BE2C (cell line): ENCODE measurements at regions not wholly inside any gene's neighbourhood (a gene's known extent, or its start where the extent isn't known, plus 50 kb on each side); places are given as distances from the start of the nearest gene placed in this dataset.

ENCODE experiments used
- DNase-seq: peaks from one replicate; pipeline ENCODE4 v3.0.0-alpha.2; 2020
- H3K27me3 ChIP-seq: fragments of 250-450 bp; sonication (Bioruptor Pico); 2 replicates; pipeline ENCODE4 v1.5.1; 2020; ENCODE audit warnings: mild to moderate bottlenecking
- H3K36me3 ChIP-seq: fragments of 250-450 bp; sonication (Bioruptor Pico); 2 replicates; pipeline ENCODE4 v1.5.1; 2020; ENCODE audit warnings: mild to moderate bottlenecking
- H3K4me1 ChIP-seq: fragments of 250-450 bp; sonication (Bioruptor Pico); 2 replicates; pipeline ENCODE4 v1.5.1; 2020
- H3K4me3 ChIP-seq: 2 replicates; pipeline ENCODE4 v1.5.1; 2011; ENCODE audit warnings: low read depth, low read length
- H3K9me3 ChIP-seq: fragments of 250-450 bp; sonication (Bioruptor Pico); 2 replicates; pipeline ENCODE4 v1.5.1; 2020
- TF ChIP-seq, protein P1 (sequence below): IDR thresholded peaks from 2 replicates; pipeline ENCODE4 v1.5.1; 2012; ENCODE audit warnings: mild to moderate bottlenecking, low read depth, low read length

DNA sequence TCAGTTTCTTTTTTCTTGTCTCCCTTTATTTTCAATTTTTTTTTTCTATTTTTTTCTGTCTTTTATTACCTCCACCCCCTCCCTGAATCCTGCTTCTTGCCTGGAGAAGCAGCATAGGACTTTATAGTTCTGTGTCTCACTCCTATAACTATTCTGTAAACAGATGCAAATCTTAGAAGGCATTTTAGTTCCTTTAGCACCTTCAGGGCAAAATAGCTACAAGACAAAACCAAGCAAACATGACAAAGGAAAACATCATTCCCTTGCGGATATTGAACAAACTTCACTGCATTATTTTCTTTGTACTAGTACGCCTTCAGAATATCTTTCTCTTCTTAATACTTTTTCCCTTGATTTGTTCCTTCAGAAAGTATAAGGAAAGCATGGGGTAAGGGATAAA lies 446.2 kb upstream of the CHORDC1 start:
- no peaks in the 10 kb centered on the region for H3K4me1 ChIP-seq

DNA sequence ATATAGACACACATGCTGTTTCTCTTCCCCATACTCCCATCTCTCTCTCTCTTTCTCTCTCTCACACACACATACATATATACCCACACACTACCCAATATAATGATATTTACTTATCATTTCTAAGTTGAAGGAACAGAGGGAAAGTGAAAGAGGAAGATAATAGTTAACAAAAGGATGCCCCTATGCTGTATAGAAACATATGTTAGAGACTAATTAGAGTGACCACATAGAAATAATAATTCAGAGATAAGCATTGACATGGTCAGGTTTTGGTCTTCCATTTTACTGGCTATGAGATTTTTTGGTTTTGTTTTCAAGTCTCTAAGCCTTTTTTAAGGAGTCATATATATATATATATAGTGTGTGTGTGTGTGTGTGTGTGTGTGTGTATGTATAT lies 445.7 kb upstream of the CHORDC1 start:
- no peak overlapping the region for H3K4me3 ChIP-seq
- no peaks in the 10 kb centered on the region for H3K9me3 ChIP-seq
- TF ChIP-seq, protein P1, sequence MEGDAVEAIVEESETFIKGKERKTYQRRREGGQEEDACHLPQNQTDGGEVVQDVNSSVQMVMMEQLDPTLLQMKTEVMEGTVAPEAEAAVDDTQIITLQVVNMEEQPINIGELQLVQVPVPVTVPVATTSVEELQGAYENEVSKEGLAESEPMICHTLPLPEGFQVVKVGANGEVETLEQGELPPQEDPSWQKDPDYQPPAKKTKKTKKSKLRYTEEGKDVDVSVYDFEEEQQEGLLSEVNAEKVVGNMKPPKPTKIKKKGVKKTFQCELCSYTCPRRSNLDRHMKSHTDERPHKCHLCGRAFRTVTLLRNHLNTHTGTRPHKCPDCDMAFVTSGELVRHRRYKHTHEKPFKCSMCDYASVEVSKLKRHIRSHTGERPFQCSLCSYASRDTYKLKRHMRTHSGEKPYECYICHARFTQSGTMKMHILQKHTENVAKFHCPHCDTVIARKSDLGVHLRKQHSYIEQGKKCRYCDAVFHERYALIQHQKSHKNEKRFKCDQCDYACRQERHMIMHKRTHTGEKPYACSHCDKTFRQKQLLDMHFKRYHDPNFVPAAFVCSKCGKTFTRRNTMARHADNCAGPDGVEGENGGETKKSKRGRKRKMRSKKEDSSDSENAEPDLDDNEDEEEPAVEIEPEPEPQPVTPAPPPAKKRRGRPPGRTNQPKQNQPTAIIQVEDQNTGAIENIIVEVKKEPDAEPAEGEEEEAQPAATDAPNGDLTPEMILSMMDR, result no peak
- H3K36me3 ChIP-seq, result no peaks in the 10 kb centered on the region
- no peaks in the 10 kb centered on the region for H3K27me3 ChIP-seq
- no peak for DNase-seq
- H3K4me1 ChIP-seq, result no peaks in the 10 kb centered on the region

More for the DNA sequence above, 446.2 kb upstream of the CHORDC1 start:
- TF ChIP-seq, protein P1, result no peak
- Histone ChIP-seq H3K27me3 (no peaks in the 10 kb centered on the region), H3K36me3 (no peaks in the 10 kb centered on the region), H3K9me3 (no peaks in the 10 kb centered on the region), H3K4me3 (no peak overlapping the region)
- DNase-seq, result no peak

DNA sequence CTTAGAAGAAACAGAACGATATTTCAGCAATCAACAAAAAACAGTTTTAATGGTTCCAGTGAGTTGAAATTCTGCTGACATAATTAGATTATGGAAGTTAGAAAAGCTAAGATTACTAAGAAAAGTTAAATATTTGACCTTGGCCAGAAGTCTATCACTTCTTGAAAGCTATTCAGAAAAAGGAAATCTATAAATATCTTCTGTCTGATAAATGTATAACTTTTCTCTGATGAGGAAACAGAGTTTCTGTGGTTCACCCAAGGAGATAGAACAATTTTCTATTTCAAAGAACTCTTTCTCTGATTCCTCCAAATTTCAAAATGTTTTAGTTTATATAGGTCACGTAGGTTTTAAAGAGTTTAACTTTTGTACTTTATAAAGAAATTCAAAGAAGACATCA lies 438.4 kb upstream of the CHORDC1 start:
- TF ChIP-seq, protein P1, result no peak
- Histone ChIP-seq H3K4me3 (no peak overlapping the region), H3K4me1 (no peaks in the 10 kb centered on the region), H3K9me3 (no peaks in the 10 kb centered on the region), H3K27me3 (no peaks in the 10 kb centered on the region), H3K36me3 (no peaks in the 10 kb centered on the region)
- DNase-seq, result no peak

DNA sequence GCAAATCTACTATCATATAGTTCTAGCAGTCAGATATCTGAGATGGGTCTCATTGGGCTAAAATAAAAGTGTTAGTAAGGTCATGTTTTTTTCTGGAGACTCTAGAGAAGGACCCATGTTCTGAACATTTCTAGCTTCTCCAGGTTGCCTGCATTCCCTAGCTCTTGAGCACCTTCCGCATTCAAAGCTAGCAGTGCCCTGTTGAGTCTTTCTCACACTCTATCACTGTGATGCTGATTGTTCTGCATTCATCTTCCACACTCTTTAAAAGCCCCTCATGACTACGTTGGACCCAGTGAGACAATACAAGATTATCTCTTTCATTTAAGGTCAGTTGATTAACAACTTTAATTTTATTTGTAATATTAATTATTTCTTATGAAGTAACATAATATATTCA lies 433.3 kb upstream of the CHORDC1 start:
- DNase-seq, result no peak
- Histone ChIP-seq H3K9me3 (no peaks in the 10 kb centered on the region), H3K27me3 (no peaks in the 10 kb centered on the region), H3K4me1 (0 out of 2 replicates have a peak, but pooled peaks cover 5% of the 10 kb centered on the region), H3K36me3 (no peaks in the 10 kb centered on the region), H3K4me3 (no peak overlapping the region)
- TF ChIP-seq, protein P1, result no peak

DNA sequence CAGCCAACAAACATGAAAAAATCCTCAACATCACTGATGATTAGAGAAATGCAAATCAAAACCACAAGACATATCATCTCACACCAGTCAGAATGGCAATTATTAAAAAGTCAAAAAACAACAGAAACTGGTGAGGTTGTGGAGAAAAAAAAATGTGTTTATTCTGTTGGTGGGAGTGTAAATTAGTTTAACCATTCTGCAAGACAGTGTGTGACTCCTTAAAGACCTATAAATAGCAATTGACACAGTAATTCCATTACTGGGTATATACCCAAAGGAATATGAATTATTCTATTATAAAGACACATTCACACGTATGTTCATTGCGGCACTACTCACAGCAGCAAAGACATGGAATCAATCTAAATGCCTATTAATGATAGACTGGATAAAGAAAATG lies 427.3 kb upstream of the CHORDC1 start:
- no peak for DNase-seq
- TF ChIP-seq, protein P1, result no peak
- no peaks in the 10 kb centered on the region for H3K9me3 ChIP-seq

DNA sequence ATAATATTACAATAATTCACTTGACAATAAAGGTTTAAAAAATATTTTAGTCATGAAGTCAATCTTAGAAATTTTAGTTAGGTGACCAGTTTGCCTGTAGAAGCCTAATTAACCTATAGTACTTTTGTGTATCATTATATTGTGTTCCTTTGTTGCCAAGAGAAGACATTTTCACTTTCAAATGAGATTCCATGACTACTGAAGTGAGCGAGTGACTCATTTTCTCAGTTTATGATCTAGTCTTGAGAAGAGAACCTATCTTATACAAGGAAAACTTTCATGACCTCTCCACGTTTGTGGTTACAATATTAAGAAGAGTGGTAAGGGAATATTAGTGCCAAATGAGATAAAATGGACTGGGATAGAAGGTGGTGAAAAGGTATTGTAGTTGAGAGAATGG lies 423.9 kb upstream of the CHORDC1 start:
- TF ChIP-seq, protein P1, result no peak
- Histone ChIP-seq H3K36me3 (no peaks in the 10 kb centered on the region), H3K4me1 (peaks cover 9% of the 10 kb centered on the region), H3K4me3 (no peak overlapping the region), H3K27me3 (no peaks in the 10 kb centered on the region), H3K9me3 (no peaks in the 10 kb centered on the region)
- no peak for DNase-seq

More for the DNA sequence above, 427.3 kb upstream of the CHORDC1 start:
- Histone ChIP-seq H3K4me3 (no peak overlapping the region), H3K4me1 (peaks cover 14% of the 10 kb centered on the region), H3K27me3 (no peaks in the 10 kb centered on the region), H3K36me3 (no peaks in the 10 kb centered on the region)
